HG02840 (cell line): ENCODE measurements at regions not wholly inside any gene's neighbourhood (a gene's known extent, or its start where the extent isn't known, plus 50 kb on each side); places are given as distances from the start of the nearest gene placed in this dataset.
"Not testable (repeated sequence)": the region's sequence is repeated elsewhere in the genome, so short reads cannot be mapped to it uniquely, and the experiment has no call there.

ENCODE experiments used
- ATAC-seq: cut with Tn5 transposase; IDR thresholded peaks from one replicate; pipeline ENCODE4 v1.9.1; 2021; ENCODE audit warnings: mild to moderate bottlenecking, moderate library complexity, moderate number of reproducible peaks; ENCODE audit not compliant: unreplicated experiment, low FRiP score

GRCh38 chr13:68988176-68988575 lies 1119.5 kb upstream of the ATXN8OS start:
- no peak for ATAC-seq

- ATAC-seq: no peak
Measured at GRCh38 chr13:68987585-68987984, 1120.0 kb upstream of the ATXN8OS start.

DNA sequence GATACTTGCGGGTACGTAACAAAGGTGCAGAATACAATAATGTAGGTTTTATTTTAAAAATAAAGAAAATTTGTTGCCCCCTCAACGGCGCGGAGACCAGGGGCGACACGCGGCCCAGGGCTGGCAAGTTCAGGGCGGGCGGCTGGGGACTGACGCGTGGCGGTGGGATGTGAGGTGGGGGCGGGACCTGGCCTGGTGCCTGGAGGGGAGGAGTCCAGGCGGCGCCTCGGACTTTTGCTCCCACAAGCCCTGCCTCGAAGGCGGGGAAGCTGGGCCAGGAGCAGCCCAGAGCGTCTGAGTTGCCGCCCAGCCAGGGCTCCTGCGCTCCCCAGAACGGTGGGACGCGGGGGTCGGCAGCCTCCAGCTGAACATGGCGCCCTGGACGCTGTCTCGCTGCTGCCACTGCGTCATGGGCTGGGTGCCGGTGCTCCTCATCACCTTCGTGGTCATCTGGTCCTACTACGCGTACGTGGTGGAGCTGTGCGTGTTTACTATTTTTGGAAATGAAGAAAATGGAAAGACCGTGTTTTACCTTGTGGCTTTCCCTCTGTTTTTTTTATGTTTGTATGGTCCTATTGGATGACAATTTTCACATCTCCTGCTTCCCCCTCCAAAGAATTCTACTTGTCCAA lies 1122.8 kb upstream of the ATXN8OS start:
- ATAC-seq: no peak

GRCh38 chr13:68982961-68983619 lies 1124.5 kb upstream of the ATXN8OS start:
- ATAC-seq: no peak

DNA sequence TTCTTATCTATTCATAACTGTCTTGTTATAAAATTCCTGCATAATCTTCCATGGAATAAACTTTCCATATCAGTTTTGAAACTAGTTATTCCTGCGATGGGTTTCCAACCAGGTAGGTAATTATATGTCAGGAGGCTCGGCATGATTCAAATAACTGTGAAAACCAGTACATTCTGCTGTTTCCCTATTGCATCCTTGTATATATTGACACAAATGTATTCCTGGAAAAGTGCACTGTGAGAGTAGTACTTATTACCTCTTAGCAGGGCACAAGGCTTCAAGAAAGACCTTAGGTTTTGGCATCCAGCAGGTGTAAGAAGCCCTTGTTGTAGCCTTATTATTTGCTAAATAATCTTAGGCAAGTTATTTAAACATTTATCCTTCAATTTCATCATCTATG lies 1131.3 kb upstream of the ATXN8OS start:
- no peak for ATAC-seq

DNA sequence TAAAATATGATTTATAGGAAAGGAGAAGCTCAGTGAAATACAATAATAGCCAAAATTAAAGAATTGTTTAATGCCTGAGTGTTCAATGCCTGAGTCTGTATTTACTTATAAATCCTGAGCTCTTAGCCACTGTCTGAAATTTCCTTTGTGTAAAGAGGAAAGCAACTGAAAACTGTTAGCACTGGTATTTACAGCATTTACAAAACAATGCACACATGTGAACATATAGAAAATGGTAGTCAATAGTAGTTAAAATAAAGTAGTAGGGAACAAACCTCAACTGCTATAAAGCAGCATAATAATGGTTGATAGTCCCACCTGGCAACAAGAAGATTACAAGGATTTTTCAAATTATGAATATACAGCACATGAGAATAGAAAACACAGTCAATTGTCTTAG lies 1137.1 kb upstream of the ATXN8OS start:
- no peak for ATAC-seq

DNA sequence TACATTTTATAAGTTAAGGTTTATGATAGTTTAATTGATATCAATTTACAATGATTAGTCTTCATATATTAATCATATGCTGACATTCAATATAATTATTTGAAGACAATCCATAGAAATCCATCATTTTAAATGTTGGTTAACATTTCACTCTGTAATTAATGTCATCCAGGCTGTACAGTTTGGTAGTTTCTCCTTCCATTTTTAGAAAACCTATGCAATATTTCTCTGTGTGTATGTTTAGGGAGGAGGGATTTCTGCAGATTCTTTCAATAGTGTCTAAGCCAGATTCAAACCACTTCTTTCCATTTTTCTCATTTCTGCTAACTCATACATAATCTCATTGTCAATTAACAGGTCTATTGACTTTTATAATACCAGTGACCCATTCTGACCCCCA lies 1159.0 kb upstream of the ATXN8OS start:
- ATAC-seq: no peak

DNA sequence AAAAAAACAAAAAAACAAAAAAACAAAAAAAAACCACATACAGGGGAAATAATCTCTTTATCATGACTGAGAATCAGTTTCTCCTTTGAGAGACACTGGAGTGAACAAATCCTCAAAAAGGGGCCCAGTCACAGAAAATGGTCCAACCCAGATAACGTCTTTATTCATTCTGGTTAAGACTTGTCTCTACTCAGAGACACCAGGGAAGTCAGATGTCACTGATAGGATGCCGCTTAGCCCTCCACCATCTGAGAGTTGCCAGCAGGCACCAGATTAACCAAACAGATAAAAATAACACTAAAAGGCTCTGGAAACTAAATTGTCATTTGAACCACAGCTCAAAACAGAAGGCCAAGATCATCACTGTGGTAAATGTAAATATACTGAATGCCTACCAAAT lies 1163.4 kb upstream of the ATXN8OS start:
- ATAC-seq: no peak

- ATAC-seq: no peak
Measured at GRCh38 chr13:68940049-68940448, 1167.6 kb upstream of the ATXN8OS start.

DNA sequence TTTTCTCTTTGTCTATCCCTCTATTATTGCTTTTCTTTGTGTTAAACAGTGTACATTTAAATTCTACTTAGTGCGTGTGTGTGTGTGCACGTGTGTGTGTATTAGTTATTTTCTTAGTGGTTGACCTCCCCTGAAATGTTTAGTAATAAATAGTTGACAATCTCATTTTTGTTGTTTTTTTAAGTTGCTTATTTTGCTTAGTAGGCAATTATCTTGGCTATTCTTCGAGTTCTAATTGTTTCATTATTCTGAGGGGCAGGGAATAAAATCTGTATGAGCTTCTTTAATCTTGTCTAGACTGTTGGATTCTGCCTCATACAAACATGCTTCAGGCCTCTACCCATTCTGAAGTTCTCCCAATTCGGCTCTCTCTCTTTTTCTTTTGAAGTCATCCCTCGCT lies 1169.0 kb upstream of the ATXN8OS start:
- no peak for ATAC-seq

- ATAC-seq: no peak
Measured at GRCh38 chr13:68929075-68929745, 1178.4 kb upstream of the ATXN8OS start.

DNA sequence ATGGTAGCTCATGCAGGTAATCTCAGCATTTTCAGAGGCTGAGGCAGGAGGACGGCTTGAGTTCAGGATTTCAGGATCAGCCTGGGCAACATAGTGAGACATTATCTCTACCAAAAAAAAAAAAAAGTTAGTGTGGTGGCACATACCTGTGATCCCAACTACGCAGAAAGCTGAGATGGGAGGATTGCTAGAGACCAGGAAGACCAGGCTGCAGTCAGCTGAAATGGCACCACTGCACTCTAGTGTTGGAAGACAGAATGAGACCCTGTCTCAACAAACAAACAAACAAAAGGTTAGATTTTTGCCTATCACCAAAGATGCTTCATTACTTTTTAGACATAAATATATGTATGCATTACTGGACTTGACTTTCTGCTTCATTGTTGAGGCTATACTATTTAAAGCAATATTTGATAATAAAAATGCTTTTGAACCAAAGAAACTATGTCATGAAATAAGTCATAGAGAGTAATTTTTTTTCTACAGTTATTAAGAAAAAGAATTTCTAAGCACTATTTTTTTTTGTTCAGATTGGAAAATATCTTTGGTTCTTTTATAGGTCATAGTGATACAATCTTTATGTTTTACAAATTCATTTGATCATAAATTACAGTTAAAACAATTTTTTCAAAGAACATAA lies 1180.1 kb upstream of the ATXN8OS start:
- no peak for ATAC-seq

DNA sequence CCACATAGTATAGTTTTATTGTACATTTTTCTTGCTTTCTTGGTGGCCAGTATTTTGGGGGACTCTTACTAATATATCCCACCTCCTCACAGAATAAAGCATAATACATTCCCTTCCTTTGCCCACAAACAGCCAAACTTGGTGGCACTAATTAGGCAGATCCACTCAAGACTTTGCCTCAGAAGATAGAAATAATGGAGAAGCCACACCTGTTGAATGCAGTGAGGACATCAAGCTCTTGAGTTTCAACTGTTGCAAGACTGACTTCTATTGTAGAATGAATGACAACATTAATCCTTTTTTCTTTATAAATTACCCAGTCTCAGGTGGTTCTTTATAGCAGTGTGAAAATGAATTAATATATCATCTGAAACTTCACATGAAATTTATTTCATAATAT lies 1183.6 kb upstream of the ATXN8OS start:
- no peak for ATAC-seq

DNA sequence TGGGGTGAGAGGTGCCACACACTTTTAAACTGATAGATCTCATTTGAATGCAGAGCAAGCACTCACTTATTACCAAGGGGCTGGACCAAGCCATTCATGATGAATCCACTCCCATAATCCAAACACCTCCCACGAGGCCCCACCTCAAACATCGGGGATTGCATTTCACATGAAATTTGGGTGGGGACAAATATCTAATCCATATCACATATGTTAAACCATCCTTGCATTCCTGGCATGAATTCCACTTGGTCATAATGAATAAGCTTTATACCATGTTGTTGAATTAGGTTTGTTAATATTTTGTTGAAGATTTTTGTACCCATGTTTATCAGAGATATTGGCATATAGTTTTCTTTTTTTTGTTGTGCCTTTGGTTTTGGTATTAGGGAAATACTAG lies 1198.7 kb upstream of the ATXN8OS start:
- ATAC-seq: no peak

DNA sequence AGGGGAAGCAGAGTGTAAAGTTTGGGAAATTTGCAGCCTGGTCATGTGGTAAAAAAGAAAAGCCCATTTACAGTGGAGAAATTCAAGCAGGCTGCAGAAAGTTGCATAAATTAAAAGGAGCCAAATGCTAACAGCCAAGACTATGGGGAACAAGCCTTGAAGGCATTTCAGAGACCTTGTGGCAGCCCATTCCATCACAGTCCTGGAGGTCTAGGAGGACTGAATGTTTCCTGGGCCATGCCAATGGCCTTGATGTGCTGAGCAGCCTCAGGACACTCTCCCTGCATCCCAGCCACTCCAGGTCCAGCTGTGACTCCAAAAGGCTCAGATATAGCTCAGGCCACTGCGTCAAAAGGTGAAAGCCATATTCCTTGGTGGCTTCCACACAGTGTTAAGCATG lies 1202.4 kb upstream of the ATXN8OS start:
- no peak for ATAC-seq

GRCh38 chr13:68897331-68897928 lies 1210.2 kb upstream of the ATXN8OS start:
- ATAC-seq: no peak

DNA sequence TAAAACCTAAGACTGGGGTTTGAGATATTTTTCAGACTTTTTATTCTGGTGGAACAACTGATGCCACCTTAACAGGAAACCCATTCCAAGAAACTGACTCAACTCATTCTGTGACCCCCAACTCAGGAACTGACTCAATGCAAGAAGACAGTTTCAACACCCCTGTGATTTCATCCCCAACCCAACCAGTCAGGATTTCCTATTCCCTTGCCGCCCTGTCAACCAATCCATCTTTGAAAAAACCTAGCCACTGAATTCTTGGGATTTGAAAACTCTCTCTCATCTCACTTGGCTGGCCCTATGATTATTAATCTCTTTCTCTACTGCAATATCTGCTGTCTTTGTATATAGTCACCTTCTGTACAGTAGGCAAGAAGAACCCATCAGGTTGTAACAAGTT lies 1211.9 kb upstream of the ATXN8OS start:
- no peak for ATAC-seq

- not testable (repeated sequence) for ATAC-seq
Measured at GRCh38 chr13:68893721-68894120, 1213.9 kb upstream of the ATXN8OS start.

DNA sequence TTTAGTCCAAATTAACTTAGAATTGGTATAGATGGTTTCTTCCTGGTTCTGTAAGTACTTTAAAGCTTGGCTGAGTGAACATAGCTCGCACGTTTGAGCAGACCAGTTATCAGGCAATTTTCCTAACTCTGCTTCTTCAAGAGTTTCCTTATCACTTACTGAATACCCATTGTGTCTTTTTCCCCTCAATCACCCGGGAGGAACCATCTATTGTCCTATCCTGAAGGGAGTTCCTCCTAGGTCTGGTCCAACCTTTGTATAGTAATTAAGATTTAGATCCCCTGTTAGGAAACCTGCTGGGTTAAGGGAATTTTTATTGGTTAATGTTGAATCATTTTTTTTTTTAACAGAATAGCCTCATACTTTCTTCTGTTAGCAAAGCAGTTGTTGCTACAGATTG lies 1215.0 kb upstream of the ATXN8OS start:
- ATAC-seq: not testable (repeated sequence)

- not testable (repeated sequence) for ATAC-seq
Measured at GRCh38 chr13:68890101-68890500, 1217.5 kb upstream of the ATXN8OS start.

- no peak for ATAC-seq
Measured at GRCh38 chr13:68888832-68889231, 1218.8 kb upstream of the ATXN8OS start.
